ELR (cell line): ENCODE measurements at regions not wholly inside any gene's neighbourhood (a gene's known extent, or its start where the extent isn't known, plus 50 kb on each side); places are given as distances from the start of the nearest gene placed in this dataset.

Experiments used
- DNase-seq: peaks from one replicate; pipeline ENCODE4 v3.0.0-alpha.2; 2015; ENCODE audit warnings: low read depth

GRCh38 chr12:132407451-132407961 lies 78.1 kb upstream of the GALNT9 start:
- no peak for DNase-seq

GRCh38 chr12:132406493-132407450 lies 77.4 kb upstream of the GALNT9 start:
- no peak for DNase-seq

- DNase-seq: no peak
These were observed 76.4 kb upstream of the GALNT9 start for GRCh38 chr12:132405742-132406251.

GRCh38 chr12:132404951-132405741 lies 75.8 kb upstream of the GALNT9 start:
- no peak for DNase-seq

GRCh38 chr12:132404435-132404855 lies 75.1 kb upstream of the GALNT9 start:
- no peak for DNase-seq

GRCh38 chr12:132403636-132404434 lies 74.4 kb upstream of the GALNT9 start:
- DNase-seq: no peak

GRCh38 chr12:132402831-132403416 lies 73.5 kb upstream of the GALNT9 start:
- DNase-seq: no peak

GRCh38 chr12:132401982-132402381 lies 72.6 kb upstream of the GALNT9 start:
- no peak for DNase-seq

- no peak for DNase-seq
These were observed 70.7 kb upstream of the GALNT9 start for GRCh38 chr12:132400011-132400641.

- DNase-seq: no peak
These were observed 70.0 kb upstream of the GALNT9 start for GRCh38 chr12:132399092-132400010.

- DNase-seq: no peak
These were observed 69.1 kb upstream of the GALNT9 start for GRCh38 chr12:132398386-132398991.

- DNase-seq: no peak
These were observed 68.6 kb upstream of the GALNT9 start for GRCh38 chr12:132397934-132398385.

- DNase-seq: no peak
These were observed 68.0 kb upstream of the GALNT9 start for GRCh38 chr12:132397152-132397933.

GRCh38 chr12:132396657-132397056 lies 67.3 kb upstream of the GALNT9 start:
- DNase-seq: no peak

GRCh38 chr12:132395908-132396305 lies 66.5 kb upstream of the GALNT9 start:
- DNase-seq: no peak

GRCh38 chr12:132395192-132395907 lies 66.0 kb upstream of the GALNT9 start:
- DNase-seq: no peak
